OCI-LY7 (cell line): ENCODE measurements at regions not wholly inside any gene's neighbourhood (a gene's known extent, or its start where the extent isn't known, plus 50 kb on each side); places are given as distances from the start of the nearest gene placed in this dataset.

Source experiments
- EZH2phosphoT487 ChIP-seq: fragments of 200-600 bp; sonication (generic); IDR thresholded peaks from 2 replicates; pipeline ENCODE4 v1.6.1; 2018; ENCODE audit warnings: low read depth, borderline replicate concordance, mild to moderate bottlenecking, mixed run types, antibody characterized with exemption, low read length, moderate library complexity, mixed read lengths
- TF ChIP-seq, protein P1 (sequence below): fragments of 200-600 bp; sonication (generic); conservative IDR thresholded peaks from 2 replicates; pipeline ENCODE4 v1.5.1; 2014; ENCODE audit warnings: mild to moderate bottlenecking, antibody characterized with exemption, low read length, moderate library complexity, mixed read lengths

DNA sequence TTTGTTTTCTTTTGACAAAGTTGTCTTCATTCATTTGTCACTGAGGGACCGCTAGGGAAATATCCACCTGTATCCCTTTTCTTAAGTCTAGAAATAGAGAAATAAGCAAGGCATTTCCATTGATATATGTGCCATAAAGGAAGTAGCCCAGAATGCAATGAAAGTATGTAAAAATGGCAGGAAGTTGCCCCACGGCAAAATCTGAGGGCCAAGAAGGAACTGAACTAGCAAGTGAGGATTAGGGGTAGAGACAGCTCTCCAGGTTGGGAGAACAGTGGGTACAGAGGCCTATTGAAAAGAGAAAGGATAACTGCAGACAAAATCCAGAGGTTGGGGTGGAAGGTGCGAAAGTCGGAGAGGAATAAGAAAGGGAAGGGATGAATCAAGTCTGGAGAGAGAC is 56.6 kb upstream of the TOMM7 start:
- TF ChIP-seq, protein P1, sequence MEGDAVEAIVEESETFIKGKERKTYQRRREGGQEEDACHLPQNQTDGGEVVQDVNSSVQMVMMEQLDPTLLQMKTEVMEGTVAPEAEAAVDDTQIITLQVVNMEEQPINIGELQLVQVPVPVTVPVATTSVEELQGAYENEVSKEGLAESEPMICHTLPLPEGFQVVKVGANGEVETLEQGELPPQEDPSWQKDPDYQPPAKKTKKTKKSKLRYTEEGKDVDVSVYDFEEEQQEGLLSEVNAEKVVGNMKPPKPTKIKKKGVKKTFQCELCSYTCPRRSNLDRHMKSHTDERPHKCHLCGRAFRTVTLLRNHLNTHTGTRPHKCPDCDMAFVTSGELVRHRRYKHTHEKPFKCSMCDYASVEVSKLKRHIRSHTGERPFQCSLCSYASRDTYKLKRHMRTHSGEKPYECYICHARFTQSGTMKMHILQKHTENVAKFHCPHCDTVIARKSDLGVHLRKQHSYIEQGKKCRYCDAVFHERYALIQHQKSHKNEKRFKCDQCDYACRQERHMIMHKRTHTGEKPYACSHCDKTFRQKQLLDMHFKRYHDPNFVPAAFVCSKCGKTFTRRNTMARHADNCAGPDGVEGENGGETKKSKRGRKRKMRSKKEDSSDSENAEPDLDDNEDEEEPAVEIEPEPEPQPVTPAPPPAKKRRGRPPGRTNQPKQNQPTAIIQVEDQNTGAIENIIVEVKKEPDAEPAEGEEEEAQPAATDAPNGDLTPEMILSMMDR = no peak
- no peak for TF ChIP-seq EZH2phosphoT487
